Transverse colon (tissue), 4 donors: ENCODE measurements at regions not wholly inside any gene's neighbourhood (a gene's known extent, or its start where the extent isn't known, plus 50 kb on each side); places are given as distances from the start of the nearest gene placed in this dataset.

Experiments used
- DNase-seq: peaks from one replicate; pipeline ENCODE4 v3.0.0-alpha.2; 2019
- H3K27ac ChIP-seq, 4 donors: fragments of 200-600 bp; sonication (generic); 2 replicates each; pipeline ENCODE4 v1.5.1; 2016 to 2018; ENCODE audit warnings: inconsistent platforms in 4 of 4
- H3K27me3 ChIP-seq: fragments of 200-600 bp; sonication (generic); 2 replicates; pipeline ENCODE4 v1.5.1; 2017; ENCODE audit warnings: inconsistent platforms
- H3K36me3 ChIP-seq, 4 donors: fragments of 200-600 bp; sonication (generic); 2 replicates each; pipeline ENCODE4 v1.5.1; 2017 to 2019; ENCODE audit warnings: inconsistent platforms in 4 of 4
- H3K4me1 ChIP-seq, 4 donors: fragments of 200-600 bp; sonication (generic); 2 replicates each; pipeline ENCODE4 v1.5.1; 2017 to 2020; ENCODE audit warnings: inconsistent platforms in 4 of 4
- H3K4me3 ChIP-seq, 4 donors: fragments of 200-600 bp; sonication (generic); 1 replicate in 1 of 4; 2 replicates in 3 of 4; pipeline versions ENCODE4 v1.5.1 to v1.6.1; 2017 to 2019; ENCODE audit warnings: inconsistent platforms in 4 of 4
- H3K9me3 ChIP-seq, 2 donors: fragments of 200-600 bp; sonication (generic); 2 replicates each; pipeline ENCODE4 v1.5.1; 2017 to 2019; ENCODE audit warnings: inconsistent platforms in 2 of 2
- EP300 ChIP-seq: sonication (generic); formaldehyde crosslinking; IDR thresholded peaks from one replicate; pipeline ENCODE4 v1.6.1; 2017; ENCODE audit warnings: antibody characterized with exemption, low read depth
- POLR2A ChIP-seq: fragments of 450-650 bp; IDR thresholded peaks from one replicate; pipeline ENCODE4 v1.6.1; 2016; ENCODE audit warnings: antibody characterized with exemption, mild to moderate bottlenecking, moderate library complexity
- POLR2AphosphoS5 ChIP-seq, 3 donors: sonication (generic); formaldehyde crosslinking; IDR thresholded peaks; one replicate each; pipeline ENCODE4 v1.6.1; 2016; ENCODE audit warnings: antibody characterized with exemption in 3 of 3
- WGBS, 2 donors: methylation state at CpG; one replicate each; pipeline ENCODE4 v1.1.5; 2018; ENCODE audit warnings: low coverage in 1 of 2; 5-methylcytosine and 5-hydroxymethylcytosine counted together
- in situ Hi-C, 4 donors: fragments of 200-750 bp; cut with MboI; loops; one replicate each; pipeline versions ENCODE4 v1.15.0 to v1.15.1; 2017; ENCODE audit warnings: low sequenced_read_pairs in 3 of 4, low pct_ligation_motif_present in 1 of 4, low pct_unique_long_range_greater_than_20kb in 1 of 4
- intact Hi-C: fragments of 100-400 bp; cut with DNase I; formaldehyde crosslinking; loops from one replicate; pipeline ENCODE4 v1.15.1; 2023; ENCODE audit warnings: low total_unique reads
- TF ChIP-seq, protein P1 (sequence below), 5 experiments: fragments of 200-600 bp in 3 of 5; fragments of 450-650 bp in 2 of 5; sonication (generic) in 3 of 5; IDR thresholded peaks; 1 replicate in 2 of 5; 2 replicates in 3 of 5; pipeline ENCODE4 v1.5.1; 2016 to 2017; ENCODE audit warnings: antibody characterized with exemption in 5 of 5, inconsistent platforms in 3 of 5, mild to moderate bottlenecking in 2 of 5, moderate library complexity in 1 of 5

DNA sequence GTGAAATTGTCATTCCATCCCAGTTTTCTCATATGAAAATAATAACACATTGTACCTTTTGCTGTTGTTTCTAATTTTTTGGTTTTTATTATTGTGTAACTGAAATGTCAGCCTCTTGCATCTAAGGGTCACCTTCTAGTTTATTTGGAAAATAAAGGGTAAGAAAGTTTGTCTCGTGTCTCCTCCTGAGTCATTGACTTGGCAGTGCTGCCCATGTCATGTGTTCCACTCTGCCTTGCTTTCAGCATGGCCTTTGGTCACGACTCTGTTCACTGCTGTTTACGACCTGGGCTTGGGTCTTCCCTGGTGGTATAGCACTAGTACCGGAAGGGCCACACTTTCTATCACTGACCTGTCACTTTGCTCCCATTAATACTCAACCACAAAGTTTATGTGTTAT lies 171.4 kb upstream of the RSPO3 start:
- Histone ChIP-seq H3K9me3 (no peaks in the 10 kb centered on the region), H3K27ac (no peak overlapping the region), H3K4me3 (no peak overlapping the region), H3K27me3 (no peaks in the 10 kb centered on the region), H3K4me1 (no peaks in the 10 kb centered on the region), H3K36me3 (no peaks in the 10 kb centered on the region)
- intact Hi-C loops (no loop called here), in situ Hi-C loops (no loop called here)
- 43 to 58% methylated on average over 4 of the region's 4 CpGs for WGBS, 2 donors
- TF ChIP-seq POLR2AphosphoS5 (IDR thresholded peaks at IDR 0.05) (no peak), POLR2A (no peak)
- no peak for DNase-seq

DNA sequence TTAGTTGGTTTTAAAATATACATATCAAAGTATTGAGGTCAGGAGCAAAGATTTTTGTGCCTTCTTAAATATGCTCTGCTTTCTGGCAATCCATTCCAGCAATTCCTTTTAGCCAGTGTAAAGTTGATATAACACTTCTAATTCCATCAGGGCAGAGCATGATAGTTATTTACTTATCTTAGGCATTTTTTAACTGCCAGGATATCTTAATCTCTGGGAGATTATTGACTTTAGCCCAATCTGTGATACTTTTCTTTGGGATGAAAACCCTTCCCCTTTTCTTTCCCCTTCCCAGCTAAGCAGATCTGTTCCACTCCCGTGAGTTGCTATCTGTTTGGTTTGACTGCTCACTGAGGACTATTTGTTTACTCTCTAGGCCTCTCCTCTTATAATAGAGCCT lies 168.7 kb upstream of the RSPO3 start:
- in situ Hi-C loops (no loop called here), intact Hi-C loops (no loop called here)
- Histone ChIP-seq H3K4me3 (no peak overlapping the region), H3K27ac (no peak overlapping the region), H3K9me3 (no peaks in the 10 kb centered on the region), H3K36me3 (no peaks in the 10 kb centered on the region), H3K27me3 (no peaks in the 10 kb centered on the region), H3K4me1 (no peaks in the 10 kb centered on the region)
- TF ChIP-seq POLR2AphosphoS5 (IDR thresholded peaks at IDR 0.05) (no peak), EP300 (no peak), POLR2A (no peak)
- TF ChIP-seq, protein P1, sequence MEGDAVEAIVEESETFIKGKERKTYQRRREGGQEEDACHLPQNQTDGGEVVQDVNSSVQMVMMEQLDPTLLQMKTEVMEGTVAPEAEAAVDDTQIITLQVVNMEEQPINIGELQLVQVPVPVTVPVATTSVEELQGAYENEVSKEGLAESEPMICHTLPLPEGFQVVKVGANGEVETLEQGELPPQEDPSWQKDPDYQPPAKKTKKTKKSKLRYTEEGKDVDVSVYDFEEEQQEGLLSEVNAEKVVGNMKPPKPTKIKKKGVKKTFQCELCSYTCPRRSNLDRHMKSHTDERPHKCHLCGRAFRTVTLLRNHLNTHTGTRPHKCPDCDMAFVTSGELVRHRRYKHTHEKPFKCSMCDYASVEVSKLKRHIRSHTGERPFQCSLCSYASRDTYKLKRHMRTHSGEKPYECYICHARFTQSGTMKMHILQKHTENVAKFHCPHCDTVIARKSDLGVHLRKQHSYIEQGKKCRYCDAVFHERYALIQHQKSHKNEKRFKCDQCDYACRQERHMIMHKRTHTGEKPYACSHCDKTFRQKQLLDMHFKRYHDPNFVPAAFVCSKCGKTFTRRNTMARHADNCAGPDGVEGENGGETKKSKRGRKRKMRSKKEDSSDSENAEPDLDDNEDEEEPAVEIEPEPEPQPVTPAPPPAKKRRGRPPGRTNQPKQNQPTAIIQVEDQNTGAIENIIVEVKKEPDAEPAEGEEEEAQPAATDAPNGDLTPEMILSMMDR (IDR thresholded peaks at IDR 0.05), result no peak
- WGBS, 2 donors, result 65 to 67% methylated on average over 1 of the region's 1 CpG
- DNase-seq, result no peak

DNA sequence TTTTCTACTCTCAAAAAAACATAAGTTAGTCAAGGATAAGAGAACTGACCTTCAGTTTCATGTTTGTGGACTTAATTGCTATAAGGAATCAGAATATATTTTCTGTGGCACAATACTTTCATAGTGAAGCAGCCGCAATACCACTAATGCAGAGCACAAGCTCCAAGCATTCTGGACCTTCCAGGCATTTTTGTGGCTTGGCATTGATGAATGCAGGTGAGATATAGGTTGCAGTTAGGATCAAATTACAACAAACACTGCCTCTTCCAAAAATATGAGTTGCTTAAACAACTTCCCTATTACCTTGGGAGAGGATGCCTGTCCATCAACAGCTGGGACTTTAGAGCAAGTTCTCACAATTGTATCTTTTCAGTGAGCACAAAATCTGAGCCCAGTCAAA lies 162.8 kb upstream of the RSPO3 start:
- Histone ChIP-seq H3K9me3 (no peaks in the 10 kb centered on the region), H3K27me3 (no peaks in the 10 kb centered on the region), H3K4me3 (no peak overlapping the region), H3K27ac (no peak overlapping the region), H3K4me1 (no peaks in the 10 kb centered on the region), H3K36me3 (no peaks in the 10 kb centered on the region)
- intact Hi-C loops (no loop called here), in situ Hi-C loops (no loop called here)
- WGBS, 2 donors, result 88 to 100% methylated on average over 1 of the region's 1 CpG
- TF ChIP-seq POLR2AphosphoS5 (IDR thresholded peaks at IDR 0.05), result no peak
- TF ChIP-seq EP300, result no peak
- TF ChIP-seq, protein P1 (IDR thresholded peaks at IDR 0.05), result no peak
- no peak for TF ChIP-seq POLR2A
- DNase-seq, result no peak

DNA sequence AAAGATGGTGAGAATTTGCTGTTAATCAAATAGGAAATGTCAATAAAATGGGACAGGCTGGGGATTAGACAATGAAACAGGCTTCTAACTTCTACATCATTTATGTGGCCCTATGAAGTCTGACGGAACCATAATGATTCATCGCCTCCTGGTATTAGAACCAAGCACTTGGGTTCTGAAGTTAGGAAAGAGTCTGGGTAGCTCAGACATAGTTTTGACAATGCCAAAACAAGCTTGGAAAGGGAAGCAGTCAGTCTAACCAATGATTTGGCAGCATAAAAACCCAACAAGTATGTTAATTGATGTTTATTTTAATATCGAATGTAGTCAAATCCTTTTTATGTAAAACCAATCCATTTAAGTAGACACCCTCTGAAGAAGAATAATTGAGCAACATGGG lies 160.8 kb upstream of the RSPO3 start:
- no peak for DNase-seq
- Histone ChIP-seq H3K4me3 (no peak overlapping the region), H3K4me1 (no peaks in the 10 kb centered on the region), H3K27ac (no peak overlapping the region), H3K9me3 (no peaks in the 10 kb centered on the region), H3K27me3 (no peaks in the 10 kb centered on the region), H3K36me3 (no peaks in the 10 kb centered on the region)
- in situ Hi-C loops (no loop called here), intact Hi-C loops (no loop called here)
- TF ChIP-seq, protein P1 (IDR thresholded peaks at IDR 0.05), result no peak
- TF ChIP-seq EP300 (no peak), POLR2A (no peak), POLR2AphosphoS5 (IDR thresholded peaks at IDR 0.05) (no peak)
- WGBS, 2 donors, result 76 to 83% methylated on average over 3 of the region's 3 CpGs

DNA sequence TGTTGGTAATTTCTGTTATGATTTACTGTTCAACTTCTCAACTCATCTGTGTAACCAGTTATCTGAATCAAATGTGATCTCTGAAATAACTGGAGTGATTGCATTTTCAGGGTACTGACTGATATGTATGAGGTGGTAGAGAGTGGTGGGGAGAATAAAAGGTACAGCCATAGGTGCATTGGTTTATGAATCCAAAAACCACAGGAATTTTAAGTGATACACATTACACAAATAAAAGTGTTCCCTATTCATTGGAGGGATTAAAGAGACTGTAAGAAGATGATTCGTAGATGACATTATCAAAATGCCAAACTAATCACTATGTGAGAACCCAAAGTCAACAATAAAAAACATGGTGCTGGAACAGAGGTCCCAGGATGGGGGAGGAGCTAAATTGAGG lies 158.7 kb upstream of the RSPO3 start:
- TF ChIP-seq POLR2A (no peak), POLR2AphosphoS5 (IDR thresholded peaks at IDR 0.05) (no peak), EP300 (no peak)
- TF ChIP-seq, protein P1 (IDR thresholded peaks at IDR 0.05), result no peak
- H3K36me3 ChIP-seq, result no peaks in the 10 kb centered on the region

More for the DNA sequence above, 158.7 kb upstream of the RSPO3 start:
- in situ Hi-C loops, result no loop called here
- DNase-seq, result no peak
- H3K4me3 ChIP-seq, result no peak overlapping the region
- no peak overlapping the region for H3K27ac ChIP-seq
- no peaks in the 10 kb centered on the region for H3K9me3 ChIP-seq
- no peaks in the 10 kb centered on the region for H3K27me3 ChIP-seq
- no peaks in the 10 kb centered on the region for H3K4me1 ChIP-seq
- intact Hi-C loops, result no loop called here
- WGBS, 2 donors, result 29% methylated on average over 1 of the region's 1 CpG
